ENCODE measurements at regions not wholly inside any gene's neighbourhood (a gene's known extent, or its start where the extent isn't known, plus 50 kb on each side); places are given as distances from the start of the nearest gene placed in this dataset.

DNA sequence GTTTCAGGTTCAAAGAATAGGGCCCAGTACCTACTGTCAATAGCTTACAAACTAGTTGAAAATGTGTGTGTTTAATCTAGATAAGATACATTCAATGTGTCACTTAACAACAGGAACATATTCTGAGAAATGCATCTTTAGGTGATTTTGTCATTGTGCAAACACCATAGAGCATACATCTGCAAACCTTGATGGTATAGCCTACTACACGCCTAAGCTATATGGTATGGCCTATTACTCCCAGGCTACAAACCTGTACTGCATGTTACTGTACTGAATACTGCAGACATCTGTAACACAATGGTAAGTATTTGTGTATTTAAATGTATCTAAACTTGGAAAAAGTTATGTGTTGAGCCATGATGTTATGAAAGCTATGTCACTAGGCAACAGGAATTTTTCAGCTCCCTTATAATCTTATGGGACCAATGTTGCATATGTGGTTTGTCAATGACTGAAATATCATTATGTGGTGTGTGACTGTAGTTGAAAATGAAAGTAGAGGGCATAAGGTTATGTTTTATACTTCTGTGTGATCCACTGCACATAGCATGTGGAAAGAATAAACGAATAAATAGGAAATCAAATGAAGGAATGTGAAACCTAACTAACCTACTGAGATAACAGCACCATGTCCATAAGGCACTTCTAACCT, 129.0 kb upstream of the CAMK1G start:
- no peak for DNase-seq

DNA sequence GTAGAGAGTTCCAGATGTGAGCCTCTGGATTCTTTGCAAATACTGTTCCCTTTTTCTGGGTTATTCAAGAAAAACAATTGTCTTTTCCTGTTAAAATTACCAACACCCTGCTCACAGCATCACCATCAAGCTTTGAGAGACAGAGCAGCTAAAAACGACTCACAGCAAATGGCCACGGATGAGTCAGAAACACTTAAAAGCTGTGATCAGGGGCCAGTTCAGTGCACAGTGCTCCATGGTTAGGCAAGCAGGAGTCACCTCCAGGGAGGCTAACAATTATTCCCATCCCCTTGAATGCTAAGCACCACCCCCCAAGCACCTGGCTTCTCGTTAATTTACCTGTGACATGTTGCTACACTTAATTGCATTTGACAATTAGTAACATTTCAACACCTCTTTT, 128.4 kb upstream of the CAMK1G start:
- DNase-seq, result no peak

DNA sequence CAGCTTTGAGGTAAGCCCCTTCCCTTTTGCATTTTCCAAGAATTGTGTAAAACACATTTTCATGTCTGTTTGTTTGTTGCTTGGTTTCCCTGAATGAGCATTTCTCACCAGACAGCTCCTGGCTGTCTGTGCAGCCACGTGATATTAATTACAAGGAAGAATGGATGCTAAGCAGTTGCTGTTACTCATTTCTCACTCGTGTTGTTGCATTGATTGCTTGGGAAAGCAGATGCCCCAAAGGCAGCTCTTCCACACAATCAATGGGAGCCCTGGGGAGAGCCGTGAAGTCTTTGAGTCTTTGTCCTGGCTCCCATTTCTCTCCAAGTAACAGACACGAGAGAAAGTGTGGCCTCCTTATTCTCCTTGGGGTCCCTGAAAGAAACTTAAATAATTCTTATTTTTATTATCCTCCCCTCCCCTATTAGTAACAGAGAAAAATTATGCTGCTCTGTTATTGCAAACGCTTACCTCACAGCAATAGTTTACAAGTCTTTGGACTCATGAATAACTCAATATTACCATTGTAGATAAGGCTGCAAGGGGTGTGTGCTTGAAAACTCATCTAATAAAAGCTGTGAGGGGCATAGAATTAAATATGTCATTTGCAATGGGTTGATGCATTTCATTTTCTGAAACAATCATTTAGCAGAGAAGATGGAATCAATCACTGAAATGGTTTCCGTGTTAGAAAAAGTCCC, 127.7 kb upstream of the CAMK1G start:
- DNase-seq, result no peak

DNA sequence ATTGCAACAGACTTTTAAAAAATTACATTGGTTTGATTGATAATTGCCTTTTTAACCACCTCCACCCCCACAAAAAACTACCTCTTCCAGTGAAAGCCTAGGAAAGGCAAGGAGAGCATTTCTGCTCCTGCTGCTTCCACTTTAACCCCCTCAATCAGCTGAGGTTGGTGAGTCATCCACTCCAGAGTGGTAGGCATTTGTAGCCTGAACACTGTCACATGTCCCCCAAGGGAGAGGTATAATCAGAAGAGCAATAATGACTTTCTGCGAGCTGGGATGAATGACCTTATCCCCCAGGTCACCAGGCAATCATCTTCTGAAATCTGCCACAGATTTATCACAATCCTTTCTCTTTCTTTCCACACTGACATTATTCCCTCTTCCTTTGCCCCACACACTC, 126.6 kb upstream of the CAMK1G start:
- no peak for DNase-seq

DNA sequence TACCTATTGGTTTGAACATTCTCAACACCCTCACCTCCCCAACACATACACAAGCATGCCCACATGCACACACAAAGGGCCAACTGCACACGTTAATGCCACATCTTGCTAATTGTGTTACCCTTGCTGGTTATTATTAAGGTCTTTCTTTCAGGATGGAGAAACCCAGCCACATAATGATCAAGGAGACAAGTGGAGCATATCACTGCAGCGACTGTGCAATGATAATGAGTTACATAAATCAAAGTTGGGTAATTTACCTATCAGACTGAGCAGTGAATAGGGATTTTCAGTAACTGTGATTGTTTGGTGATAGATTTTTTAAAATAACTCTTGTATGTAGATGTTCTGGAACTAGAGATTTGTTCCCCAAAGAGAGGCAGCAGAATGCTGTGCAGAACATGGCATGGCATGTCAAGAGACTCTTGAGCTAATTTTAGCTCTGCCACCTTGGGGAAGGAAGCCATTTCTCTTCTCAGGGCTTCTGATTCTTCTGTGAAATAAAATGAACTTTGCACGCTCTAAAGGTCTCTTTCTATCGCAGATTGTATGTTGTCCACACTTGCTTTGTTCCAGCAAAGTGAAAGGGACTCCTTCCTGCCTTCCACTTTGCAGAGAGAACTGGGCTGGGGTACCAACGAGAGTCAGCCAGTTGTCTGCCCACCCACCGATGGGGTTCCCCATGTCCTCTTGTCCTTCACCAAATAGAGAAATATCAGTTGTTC, 126.0 kb upstream of the CAMK1G start:
- no peak for DNase-seq

DNA sequence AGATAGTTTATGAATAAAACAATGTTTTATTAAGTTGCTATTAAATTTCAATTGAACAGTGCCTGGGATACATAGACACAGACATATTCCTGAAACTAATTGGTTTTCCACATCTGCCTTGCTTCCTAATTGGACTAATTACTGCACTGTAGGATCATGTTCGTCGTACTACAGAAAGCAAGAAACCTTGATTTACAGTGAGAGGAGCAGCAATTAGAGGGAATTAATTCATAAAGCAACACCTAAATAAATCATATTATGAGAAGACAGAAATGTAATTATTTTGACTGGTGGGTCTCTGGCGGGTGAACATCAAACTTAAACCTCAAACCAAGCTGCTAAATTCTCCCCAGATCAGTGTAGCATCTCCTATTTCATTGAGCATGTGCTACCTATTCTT, 124.6 kb upstream of the CAMK1G start:
- DNase-seq, result no peak

DNA sequence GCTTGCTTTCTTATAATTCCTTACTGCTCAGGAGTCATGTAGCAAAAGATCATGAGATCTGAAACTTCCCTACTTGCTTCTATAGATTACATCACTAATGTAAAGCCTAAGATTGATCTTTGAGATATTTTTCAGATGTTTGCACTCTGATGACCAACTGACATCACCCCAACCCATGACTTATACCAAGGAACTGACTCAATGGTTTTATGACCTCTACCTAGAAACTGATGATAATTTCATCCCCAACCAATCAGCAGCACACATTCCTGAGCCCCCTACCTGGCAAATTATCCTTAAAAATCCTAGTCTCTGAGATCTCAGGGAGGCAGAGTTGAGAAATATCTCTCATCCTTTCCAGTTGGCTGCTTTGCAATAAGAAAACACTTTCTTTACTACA, 122.3 kb upstream of the CAMK1G start:
- DNase-seq, result no peak

DNA sequence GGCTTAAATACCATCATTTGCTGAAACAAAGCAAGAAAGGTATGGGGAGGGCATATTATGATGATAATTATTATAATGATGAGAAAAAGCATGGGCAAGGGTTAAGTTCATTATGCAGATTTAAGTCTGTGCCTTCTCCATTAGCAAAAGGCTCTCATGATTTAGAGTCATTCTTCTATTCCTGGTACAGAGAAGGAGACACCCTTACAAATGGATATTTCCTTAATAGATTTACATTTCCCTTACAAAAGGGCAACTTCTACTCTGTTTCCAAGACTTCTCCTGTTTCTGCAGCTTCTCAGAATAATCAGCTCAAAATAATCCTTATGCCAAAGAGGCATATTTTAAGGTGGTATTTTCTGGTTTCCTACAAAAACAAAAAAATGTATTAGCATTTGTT, 121.1 kb upstream of the CAMK1G start:
- DNase-seq, result no peak

DNA sequence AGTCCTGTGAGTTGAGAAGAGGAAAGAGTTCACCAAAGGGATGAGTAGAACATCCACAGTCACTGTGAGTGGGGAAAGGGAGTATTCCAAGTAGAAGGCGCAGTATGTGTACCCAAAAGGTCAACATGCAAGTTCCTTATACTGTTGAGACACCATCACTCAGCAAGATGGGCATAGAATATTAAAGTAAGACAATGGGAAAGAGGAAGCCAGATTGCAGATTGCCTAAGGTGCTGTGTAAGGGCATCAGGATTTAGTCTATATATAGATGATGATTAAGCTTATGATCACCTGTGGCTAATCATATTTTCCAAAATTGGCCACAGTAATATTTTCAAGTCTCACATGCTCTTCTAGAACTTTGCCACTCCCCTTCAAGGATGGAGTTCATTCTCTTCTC, 120.1 kb upstream of the CAMK1G start:
- DNase-seq, result no peak

DNA sequence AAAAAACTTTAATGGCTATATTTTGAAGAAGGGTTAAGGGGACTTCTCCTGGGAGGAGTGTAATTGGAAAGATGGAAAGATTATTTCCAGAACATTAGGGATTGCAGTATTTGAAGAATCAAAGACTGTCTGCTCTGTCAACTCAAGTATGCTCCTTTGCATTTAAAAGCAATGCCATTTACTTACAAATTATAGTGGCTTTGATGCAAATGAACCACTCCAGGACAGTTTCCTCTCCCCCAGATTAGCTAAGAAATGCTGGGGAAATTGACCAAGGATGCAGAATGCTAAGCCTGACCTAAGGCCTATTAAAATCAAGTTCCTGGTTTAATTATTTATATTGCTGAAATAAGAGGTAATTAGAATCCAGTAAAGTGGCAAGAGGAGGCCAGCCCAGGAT, 110.5 kb upstream of the CAMK1G start:
- DNase-seq, result no peak

DNA sequence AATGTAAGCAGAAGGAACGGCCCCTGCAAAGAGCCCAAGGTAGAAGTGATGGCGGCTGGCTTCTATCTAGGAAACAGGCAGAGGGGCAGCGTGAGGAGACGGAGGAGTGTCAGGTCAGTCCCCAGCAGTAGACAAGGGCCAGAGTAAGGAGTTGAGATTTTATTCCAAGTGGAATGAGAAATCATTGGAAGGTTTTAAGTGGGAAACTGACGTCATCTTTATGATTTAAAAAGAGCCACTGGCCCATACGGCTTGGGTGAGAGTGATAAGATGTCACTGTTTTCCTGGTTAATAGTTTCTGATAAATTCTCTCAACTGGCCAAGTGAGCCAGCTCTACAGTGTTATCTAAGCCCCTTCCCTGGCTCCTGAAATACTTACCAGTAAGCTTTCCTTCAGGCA, 103.2 kb upstream of the CAMK1G start:
- no peak for DNase-seq

DNA sequence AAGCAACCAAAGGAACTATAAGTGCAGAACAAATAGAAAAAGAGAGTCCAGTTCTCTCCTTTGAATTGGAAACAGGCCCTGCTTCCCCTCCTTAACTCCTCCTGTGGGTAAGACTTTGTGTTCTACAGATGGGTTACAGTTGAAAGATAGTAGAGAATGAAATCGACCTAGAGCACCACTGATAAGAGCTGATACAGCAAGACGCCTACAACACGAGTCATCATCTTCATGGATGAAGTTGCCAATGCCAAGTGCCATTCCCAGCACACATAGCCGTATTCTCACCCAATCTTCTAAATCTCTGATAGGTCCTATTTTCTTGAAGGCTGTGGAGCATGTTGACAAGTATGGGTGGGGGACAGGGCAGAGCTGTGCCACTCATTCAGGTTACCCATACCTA, 99.8 kb upstream of the CAMK1G start:
- no peak for DNase-seq

DNA sequence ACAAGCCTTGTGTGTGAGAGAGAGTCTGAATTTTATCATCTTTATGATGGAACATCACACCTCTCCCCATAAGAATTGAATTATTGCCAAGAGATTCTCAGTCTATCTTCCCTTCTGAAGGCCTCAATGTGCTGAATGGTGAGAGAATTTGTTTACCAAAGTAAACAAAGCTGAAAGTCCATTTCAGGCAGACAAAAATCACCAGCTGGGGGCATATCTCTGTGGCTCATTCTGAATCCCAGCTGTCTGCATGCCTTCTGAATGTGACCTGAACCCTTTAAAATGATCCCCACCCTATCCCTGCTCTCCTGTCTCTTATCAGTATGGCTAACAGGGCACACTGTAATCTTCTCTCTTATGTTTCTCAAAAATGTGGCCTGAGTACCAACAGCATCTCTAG, 99.1 kb upstream of the CAMK1G start:
- DNase-seq, result no peak

DNA sequence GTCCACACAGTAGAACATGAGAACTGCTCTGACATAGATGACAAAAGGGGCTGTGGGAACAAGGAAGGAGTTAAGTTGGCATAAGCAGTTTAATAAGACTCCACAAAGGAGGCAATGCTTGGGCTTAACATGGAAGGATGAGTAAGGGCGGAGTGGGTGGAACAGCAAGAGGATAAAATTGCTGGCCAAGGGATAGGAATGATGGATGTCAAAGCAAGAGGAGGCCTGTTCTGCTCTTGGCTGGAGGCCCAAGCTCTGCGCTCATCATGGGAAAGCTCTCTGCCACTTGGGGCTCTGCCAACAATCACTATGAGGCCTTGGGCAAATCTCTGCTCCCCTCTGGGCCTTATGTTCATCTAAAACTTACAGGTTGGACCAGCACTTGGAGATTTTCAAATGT, 98.3 kb upstream of the CAMK1G start:
- DNase-seq, result no peak

DNA sequence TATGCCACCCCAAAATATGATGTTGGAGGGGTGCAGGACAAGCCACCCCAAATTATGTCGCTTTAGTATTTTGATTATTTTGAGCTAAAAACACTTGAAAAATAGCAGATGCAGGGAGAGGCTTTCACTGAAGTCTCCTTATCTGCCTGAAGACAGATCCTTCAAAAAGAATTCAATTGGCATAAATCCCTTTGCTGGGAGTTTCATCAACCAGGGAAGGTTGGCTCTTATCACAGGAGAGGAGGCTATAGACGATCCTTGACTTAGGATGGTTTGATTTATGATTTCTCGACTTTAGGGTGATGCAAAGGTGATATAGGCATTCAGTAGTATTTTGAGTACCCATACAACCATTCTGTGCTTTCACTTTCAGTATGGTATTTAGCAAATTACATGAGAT, 97.8 kb upstream of the CAMK1G start:
- no peak for DNase-seq

DNA sequence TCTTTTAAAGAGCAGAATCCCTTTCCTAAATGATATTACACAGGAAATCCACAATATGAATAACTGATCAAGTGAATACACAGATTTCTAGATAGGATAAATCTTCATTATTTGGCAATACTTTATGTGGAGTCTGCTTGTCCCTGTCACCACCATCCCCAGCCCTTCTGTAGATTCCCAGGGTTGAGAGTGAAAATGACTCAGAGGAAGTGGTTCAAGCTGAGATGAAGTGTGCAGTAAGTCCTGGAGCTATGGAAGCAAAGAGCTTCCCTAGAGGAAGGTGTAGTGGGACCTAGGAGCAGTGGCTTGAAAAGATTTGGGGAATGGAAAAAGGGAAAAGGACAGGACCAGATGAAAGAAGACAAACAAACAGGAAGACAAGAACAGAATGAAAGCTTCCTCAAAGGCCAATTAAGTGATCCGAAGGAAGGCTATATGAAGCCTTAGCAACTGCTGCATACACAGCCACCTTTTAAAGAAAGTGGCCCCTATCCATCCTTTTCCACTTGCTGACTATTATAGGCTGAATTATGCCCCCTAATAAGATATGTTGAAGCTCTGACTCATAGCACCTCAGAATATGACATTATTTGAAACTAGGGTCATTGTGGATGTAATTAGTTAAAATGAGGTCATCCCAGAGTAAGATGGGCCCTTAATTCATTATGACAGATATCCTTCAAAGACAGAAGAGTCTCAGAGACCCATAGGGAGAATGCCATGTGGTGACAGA, 96.5 kb upstream of the CAMK1G start:
- DNase-seq, result no peak

DNA sequence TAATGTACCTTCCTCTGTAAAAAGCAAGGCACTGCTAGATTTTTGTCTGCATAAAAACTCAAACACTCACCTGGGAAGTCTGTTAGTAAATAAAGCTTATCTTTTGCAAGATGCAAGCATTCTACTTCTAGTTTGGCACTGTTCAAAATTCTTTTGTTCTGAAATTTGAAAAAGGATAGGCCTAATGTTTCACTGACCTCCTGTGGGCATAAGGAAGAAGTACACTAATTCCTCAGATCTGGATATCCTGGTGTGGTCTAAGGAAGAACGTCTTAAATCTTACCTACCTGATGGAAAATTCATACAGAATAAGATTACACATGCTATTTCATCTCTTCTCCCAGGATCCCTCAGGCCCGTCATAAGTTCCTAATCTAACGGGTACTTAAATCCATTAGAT, 93.5 kb upstream of the CAMK1G start:
- no peak for DNase-seq

DNA sequence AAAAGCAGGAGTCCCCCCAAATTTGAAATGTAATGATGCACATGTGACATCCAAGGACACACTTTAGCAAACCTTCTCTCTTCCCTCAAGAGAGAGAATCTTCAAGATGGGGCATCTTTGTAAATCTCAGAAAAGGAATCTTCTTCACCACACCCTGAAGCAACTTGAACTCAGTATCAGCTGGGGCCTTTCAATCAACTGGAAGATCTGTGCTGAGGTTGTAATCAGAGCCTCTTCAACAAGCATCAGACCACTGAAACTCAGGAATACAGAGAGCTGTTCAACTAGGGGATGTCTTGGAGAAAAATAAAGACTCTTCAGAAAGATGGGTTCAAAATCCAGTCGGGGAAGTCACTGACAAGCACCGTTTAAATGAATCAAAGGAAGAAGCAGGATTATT, 92.5 kb upstream of the CAMK1G start:
- no peak for DNase-seq

DNA sequence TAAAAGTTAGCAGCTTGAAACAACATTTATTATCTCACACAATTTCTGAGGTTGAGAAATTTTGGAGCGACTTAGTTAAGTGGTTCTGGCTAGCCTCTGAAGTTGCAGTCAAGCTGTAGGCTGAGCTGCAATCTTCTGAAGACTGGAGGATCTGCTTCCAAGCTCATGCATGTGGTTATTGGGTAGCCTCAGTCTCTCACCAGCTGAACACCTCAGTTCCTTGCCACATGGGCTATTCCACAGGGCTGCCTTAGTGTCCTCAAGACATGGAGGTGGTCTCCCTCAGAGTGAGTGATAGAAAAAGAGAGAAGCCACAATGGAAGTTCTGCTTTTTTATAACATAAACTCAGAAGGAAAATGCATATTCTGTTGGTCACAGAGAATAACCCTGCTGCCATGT, 92.0 kb upstream of the CAMK1G start:
- no peak for DNase-seq

DNA sequence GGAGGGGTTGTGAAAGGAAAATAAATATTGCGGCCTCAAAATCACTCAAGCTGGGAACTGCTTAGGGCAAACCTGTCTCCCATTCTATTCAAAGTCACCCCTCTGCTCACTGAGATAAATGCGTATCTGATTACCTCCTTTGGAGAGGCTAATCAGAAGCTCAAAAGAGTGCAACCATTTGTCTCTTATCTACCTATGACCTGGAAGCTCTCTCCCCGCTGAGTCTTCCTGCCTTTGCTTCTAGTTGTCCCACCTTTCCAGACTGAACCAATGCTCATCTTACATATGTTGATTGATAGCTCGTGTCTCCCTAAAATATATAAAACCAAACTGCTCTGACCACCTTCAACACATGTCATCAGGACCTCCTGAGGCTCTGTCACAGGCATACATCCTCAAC, 91.6 kb upstream of the CAMK1G start:
- no peak for DNase-seq

DNA sequence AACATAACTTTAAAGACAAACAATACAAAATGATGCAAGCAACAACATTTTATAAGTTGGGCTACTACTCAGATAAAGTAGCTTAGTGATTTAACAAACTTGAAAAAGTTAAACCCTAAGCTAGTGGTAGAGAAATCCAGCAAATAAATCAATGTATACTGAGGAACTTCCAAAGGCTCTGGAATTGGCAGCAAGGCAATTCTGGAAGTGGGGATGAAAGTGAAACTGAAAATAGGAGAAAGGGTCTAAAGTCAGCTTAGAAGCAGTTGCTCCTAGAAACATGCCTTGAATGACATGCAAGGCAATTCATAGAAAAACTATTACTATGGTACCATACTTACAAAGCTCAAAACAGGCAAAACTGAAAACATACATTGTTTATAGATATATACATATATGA, 90.0 kb upstream of the CAMK1G start:
- no peak for DNase-seq

DNA sequence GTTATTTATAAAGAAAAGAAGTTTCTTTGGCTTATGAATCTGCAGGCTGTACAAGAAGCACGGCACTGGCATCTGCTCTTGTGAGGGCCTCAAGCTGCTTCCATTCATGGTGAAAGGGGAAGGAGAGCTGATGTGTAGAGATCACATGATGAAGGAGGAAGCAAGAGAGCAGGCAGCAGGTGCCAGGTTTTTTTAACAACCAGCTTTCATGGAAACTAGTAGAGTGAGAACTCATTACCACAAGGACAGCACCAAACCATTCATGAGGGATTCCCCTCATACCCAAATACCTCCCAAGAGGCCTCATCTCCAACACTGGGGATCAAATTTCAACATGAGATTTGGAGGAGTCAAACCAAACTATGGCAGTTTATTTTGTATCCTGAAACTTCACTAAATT, 85.8 kb upstream of the CAMK1G start:
- no peak for DNase-seq

DNA sequence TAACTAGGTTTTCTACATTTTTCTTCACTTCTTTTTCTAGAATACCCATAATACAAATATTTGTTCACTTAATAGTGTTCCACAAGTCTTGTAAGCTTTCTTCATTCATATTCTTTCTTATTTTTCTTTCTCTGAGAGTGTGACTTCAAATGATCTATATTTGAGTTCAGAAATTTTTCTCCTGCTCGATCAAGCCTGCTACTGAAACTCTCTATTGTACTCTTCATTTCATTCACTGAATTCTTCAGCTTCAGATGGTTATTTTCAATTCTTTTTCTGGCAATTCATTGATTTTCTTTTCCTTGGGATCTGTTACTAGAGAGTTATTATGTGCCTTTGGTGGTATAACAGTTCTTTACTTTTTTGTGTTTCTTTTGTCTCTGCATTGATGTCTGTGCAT, 82.5 kb upstream of the CAMK1G start:
- no peak for DNase-seq

DNA sequence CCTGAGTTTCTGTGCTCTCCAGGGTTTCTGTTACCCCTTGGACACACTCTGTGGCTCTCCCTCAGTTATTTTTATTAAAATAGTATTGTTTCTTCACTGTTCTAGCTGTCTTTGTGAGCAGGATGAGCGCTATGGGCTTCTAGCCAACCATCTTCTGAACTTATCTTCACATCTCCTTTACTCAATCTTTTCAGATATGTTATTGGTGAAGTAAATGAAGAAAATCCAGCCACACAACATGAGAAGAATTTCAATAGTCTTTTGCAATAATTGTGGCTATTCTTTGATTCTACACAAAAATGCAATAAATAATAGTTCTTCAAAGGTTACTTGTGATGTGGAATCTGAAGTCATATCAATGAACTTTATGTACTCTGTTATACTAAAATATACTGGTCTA, 80.3 kb upstream of the CAMK1G start:
- no peak for DNase-seq

All from CD4-positive, alpha-beta T cell treated with Interleukin-4 for 1 hour (primary cell).